ENCODE measurements at regions not wholly inside any gene's neighbourhood (a gene's known extent, or its start where the extent isn't known, plus 50 kb on each side); places are given as distances from the start of the nearest gene placed in this dataset.

- Mint-ChIP-seq H3K27me3 (ENCODE audit: unreplicated experiment) (no peaks in the 10 kb centered on the region), H3K4me1 (ENCODE audit: low read depth, unreplicated experiment) (no peaks in the 10 kb centered on the region), H3K36me3 (ENCODE audit: insufficient read depth, unreplicated experiment) (no peaks in the 10 kb centered on the region), H3K4me3 (ENCODE audit: low read depth, unreplicated experiment) (no peak overlapping the region), H3K27ac (ENCODE audit: unreplicated experiment) (no peak overlapping the region), H3K9me3 (ENCODE audit: low read depth, unreplicated experiment) (no peaks in the 10 kb centered on the region)
- intact Hi-C loops (cut with micrococcal nuclease; ENCODE audit: unreplicated experiment), result loop anchor here (10.0 kb wide), 1 partner anchor 145 kb away; no protein-coding TSS in a partner anchor
- no peak for DNase-seq
- TF ChIP-seq CTCF (IDR thresholded peaks at IDR 0.05; ENCODE audit: unreplicated experiment), result no peak
- CTCF ChIA-PET, result interaction anchor here (0.6 kb wide), 1 partner anchor 543 kb away, joined by 3 read pairs; no protein-coding TSS in a partner anchor
- no TSS peak for BruUV-seq (replicated peaks)
Measured at GRCh38 chr5:61999371-61999770, 306.6 kb upstream of the KIF2A start.

- Mint-ChIP-seq H3K9me3 (ENCODE audit: low read depth, unreplicated experiment) (no peaks in the 10 kb centered on the region), H3K4me1 (ENCODE audit: low read depth, unreplicated experiment) (no peaks in the 10 kb centered on the region), H3K27me3 (ENCODE audit: unreplicated experiment) (peaks cover 9% of the 10 kb centered on the region), H3K36me3 (ENCODE audit: insufficient read depth, unreplicated experiment) (no peaks in the 10 kb centered on the region), H3K4me3 (ENCODE audit: low read depth, unreplicated experiment) (no peak overlapping the region), H3K27ac (ENCODE audit: unreplicated experiment) (no peak overlapping the region)
- BruUV-seq (replicated peaks), result no TSS peak
- CTCF ChIA-PET, result no interaction called here
- TF ChIP-seq CTCF (IDR thresholded peaks at IDR 0.05; ENCODE audit: unreplicated experiment), result no peak
- intact Hi-C loops (cut with micrococcal nuclease; ENCODE audit: unreplicated experiment), result no loop called here
- no peak for DNase-seq
Measured at GRCh38 chr5:62000646-62001045, 305.4 kb upstream of the KIF2A start.

- no peak for TF ChIP-seq CTCF (IDR thresholded peaks at IDR 0.05; ENCODE audit: unreplicated experiment)
- intact Hi-C loops (cut with micrococcal nuclease; ENCODE audit: unreplicated experiment), result no loop called here
- H3K4me1 Mint-ChIP-seq (ENCODE audit: low read depth, unreplicated experiment), result no peaks in the 10 kb centered on the region
- no peaks in the 10 kb centered on the region for H3K9me3 Mint-ChIP-seq (ENCODE audit: low read depth, unreplicated experiment)
- no peak overlapping the region for H3K4me3 Mint-ChIP-seq (ENCODE audit: low read depth, unreplicated experiment)
- DNase-seq, result peak; percentile 6
- no peaks in the 10 kb centered on the region for H3K36me3 Mint-ChIP-seq (ENCODE audit: insufficient read depth, unreplicated experiment)
- no TSS peak for BruUV-seq (replicated peaks)
- no peak overlapping the region for H3K27ac Mint-ChIP-seq (ENCODE audit: unreplicated experiment)
- CTCF ChIA-PET, result interaction anchor here (0.6 kb wide), 1 partner anchor 21 kb away, joined by 3 read pairs; no protein-coding TSS in a partner anchor
- H3K27me3 Mint-ChIP-seq (ENCODE audit: unreplicated experiment), result peaks cover 16% of the 10 kb centered on the region
Measured at GRCh38 chr5:62001640-62002039, 304.4 kb upstream of the KIF2A start.

GRCh38 chr5:62002436-62002835 lies 303.6 kb upstream of the KIF2A start:
- TF ChIP-seq CTCF (IDR thresholded peaks at IDR 0.05; ENCODE audit: unreplicated experiment), result no peak
- Mint-ChIP-seq H3K4me3 (ENCODE audit: low read depth, unreplicated experiment) (no peak overlapping the region), H3K36me3 (ENCODE audit: insufficient read depth, unreplicated experiment) (no peaks in the 10 kb centered on the region), H3K9me3 (ENCODE audit: low read depth, unreplicated experiment) (no peaks in the 10 kb centered on the region), H3K4me1 (ENCODE audit: low read depth, unreplicated experiment) (no peaks in the 10 kb centered on the region), H3K27ac (ENCODE audit: unreplicated experiment) (peak overlapping the region; percentile 19), H3K27me3 (ENCODE audit: unreplicated experiment) (peaks cover 24% of the 10 kb centered on the region)
- intact Hi-C loops (cut with micrococcal nuclease; ENCODE audit: unreplicated experiment), result no loop called here
- BruUV-seq (replicated peaks), result no TSS peak
- no peak for DNase-seq
- CTCF ChIA-PET, result no interaction called here
